C4-2B (cell line): ENCODE measurements at regions not wholly inside any gene's neighbourhood (a gene's known extent, or its start where the extent isn't known, plus 50 kb on each side); places are given as distances from the start of the nearest gene placed in this dataset.

ENCODE experiments used
- H3K27ac ChIP-seq: fragments of 450-650 bp; 2 replicates; pipeline ENCODE4 v1.5.1; 2017
- ZFX ChIP-seq: fragments of 450-650 bp; IDR thresholded peaks from 2 replicates; pipeline ENCODE4 v1.6.1; 2017
- TF ChIP-seq, protein P1 (sequence below): fragments of 450-650 bp; conservative IDR thresholded peaks from 2 replicates; pipeline ENCODE4 v1.5.1; 2017; ENCODE audit warnings: mild to moderate bottlenecking

DNA sequence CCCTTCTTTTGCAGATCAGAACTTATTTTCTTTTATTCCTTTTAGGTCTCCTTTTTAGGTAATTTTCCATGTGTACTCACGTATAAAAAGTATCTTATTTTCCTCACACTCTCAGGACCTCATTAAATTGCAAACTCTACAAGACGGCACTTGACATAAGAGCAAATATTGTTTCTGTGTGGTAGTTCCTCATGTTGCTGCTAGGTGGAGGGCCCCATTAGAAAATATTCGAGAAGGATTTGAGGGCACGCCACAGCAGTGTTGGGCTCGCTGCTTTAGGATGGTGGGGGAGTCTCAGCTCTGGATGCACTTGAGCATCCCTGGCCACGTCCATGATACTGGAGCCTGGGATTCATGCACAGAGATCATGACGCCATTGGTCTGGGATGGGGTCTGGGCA lies 64.9 kb upstream of the ZFP64 start:
- TF ChIP-seq, protein P1, sequence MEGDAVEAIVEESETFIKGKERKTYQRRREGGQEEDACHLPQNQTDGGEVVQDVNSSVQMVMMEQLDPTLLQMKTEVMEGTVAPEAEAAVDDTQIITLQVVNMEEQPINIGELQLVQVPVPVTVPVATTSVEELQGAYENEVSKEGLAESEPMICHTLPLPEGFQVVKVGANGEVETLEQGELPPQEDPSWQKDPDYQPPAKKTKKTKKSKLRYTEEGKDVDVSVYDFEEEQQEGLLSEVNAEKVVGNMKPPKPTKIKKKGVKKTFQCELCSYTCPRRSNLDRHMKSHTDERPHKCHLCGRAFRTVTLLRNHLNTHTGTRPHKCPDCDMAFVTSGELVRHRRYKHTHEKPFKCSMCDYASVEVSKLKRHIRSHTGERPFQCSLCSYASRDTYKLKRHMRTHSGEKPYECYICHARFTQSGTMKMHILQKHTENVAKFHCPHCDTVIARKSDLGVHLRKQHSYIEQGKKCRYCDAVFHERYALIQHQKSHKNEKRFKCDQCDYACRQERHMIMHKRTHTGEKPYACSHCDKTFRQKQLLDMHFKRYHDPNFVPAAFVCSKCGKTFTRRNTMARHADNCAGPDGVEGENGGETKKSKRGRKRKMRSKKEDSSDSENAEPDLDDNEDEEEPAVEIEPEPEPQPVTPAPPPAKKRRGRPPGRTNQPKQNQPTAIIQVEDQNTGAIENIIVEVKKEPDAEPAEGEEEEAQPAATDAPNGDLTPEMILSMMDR = 0 out of 2 replicates have a peak, but pooled peaks have one; percentile 4
- no peak for TF ChIP-seq ZFX
- H3K27ac ChIP-seq = no peak overlapping the region

DNA sequence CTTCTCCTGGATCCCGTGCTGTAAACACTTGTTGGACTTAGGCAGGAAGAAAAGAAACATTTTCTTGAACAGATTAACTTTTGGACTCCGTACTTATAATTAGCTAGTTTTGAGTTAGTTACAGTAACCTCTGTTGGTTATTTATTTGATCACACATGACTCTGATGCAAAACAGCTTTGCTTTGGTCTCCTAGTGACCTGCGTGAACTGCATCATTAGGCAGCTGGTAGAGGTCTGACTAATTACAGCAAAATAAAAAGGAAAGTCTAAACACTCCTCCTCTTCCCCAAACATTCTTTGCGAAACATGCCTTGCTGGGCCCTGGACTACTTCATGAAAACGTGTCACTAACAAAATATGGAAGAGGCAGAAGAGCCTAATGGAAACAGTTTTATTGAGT lies 61.1 kb upstream of the ZFP64 start:
- no peak for TF ChIP-seq ZFX
- TF ChIP-seq, protein P1 = no peak
- no peak overlapping the region for H3K27ac ChIP-seq

DNA sequence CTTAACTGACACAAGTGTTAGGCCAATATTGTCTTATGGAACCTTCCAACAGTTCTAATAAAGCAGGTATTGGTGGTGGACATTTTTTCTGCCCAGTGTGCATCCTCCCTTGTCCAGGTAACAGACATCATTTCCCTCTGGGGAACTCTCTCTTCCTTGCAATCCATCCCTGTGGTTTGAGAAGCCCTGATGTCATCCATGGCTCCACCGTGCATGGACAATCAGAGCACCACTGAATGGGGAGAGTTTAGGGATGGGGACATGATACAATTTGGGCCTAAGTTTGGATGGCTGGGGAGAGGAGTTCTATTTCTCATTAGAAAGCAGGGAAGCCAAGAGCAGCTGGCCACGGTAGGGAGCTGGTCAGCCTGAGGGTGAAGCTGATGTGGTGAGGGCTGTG lies 60.2 kb upstream of the ZFP64 start:
- no peak for TF ChIP-seq ZFX
- TF ChIP-seq, protein P1 = no peak
- no peak overlapping the region for H3K27ac ChIP-seq

DNA sequence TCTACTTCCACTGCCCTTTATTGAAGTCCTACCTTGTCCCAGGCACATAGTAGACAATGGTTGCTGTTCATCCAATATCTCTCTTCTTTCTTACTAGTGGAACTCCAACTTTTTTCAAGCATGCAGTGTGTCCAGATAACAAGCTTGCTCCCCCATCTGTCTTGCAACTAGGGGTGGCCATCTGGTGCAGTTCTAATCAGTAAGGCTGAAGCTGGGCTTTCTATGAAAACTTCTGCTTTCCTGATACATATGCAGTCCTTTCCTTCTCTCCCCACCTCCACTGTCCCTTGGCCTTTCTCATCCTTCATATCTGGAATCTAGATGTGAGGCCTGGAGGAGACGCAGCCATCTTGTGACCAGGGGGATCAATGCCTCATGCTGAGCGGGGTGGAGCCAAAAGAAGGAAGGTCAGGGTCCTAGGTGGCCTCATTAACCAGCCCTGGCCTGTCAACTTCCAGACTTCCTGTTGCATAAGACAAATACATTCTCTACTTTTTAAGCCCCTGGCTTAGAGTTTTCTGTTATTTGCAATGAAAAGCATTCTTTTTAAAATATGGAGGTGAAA lies 59.6 kb upstream of the ZFP64 start:
- no peak overlapping the region for H3K27ac ChIP-seq
- no peak for TF ChIP-seq ZFX

DNA sequence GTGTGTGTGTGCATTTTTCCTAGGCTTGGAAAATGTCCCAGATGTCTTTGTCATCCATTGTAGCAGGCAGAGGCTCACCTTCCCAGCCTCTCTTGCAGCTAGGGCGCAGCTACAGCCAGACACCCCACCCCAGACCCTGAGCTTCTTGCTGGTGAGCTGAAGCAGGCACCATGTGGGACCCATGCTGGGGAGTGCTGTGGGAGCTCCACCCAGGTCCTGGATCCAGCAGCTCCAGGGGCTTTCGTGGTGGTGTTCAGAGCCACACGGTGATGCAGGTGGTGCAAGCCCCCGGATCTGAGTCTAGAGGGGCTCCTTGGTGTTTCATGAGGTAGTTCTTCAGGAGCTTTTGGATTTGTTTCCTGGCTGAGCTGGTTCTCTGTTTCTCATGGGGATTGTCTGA lies 56.0 kb upstream of the ZFP64 start:
- TF ChIP-seq, protein P1 = no peak
- TF ChIP-seq ZFX = no peak
- no peak overlapping the region for H3K27ac ChIP-seq

DNA sequence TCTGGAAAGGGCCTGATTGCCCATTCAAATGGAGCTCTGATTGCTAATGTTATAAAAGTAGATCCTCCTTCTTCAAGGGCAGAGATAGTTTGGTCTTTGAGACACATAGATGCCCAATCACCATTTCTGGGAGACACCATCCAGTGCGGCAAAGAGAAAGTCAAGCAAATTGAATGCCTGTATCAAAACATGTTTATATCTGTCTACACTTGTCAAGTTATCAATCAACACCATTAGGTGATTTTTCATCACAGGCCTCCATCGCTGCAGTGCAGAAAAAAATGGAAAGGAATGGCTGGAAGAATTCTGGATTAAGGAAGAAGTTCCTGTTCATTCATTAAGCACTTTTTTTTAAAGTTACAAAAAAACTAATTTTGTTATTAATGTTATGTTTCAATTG lies 54.8 kb upstream of the ZFP64 start:
- no peak for TF ChIP-seq ZFX
- TF ChIP-seq, protein P1 = no peak

DNA sequence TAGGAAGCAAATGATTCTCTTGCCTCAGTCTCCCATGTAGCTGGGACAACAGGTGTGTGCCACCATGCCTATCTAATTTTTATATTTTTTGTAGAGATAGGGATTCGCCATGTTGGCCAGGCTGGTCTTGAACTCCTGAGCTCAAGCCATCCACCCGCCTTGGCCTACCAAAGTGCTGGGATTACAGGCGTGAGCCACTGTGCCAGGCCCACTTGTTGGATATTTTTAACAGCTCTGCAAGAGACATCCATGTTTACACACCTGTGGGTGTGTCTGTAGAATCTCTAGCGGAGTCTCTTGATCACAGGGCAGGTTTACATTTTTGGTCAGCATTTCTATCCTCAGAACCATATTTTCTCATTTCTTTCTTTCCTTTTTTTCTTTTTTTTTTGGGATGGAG lies 53.1 kb upstream of the ZFP64 start:
- H3K27ac ChIP-seq = no peak overlapping the region
- no peak for TF ChIP-seq ZFX
- TF ChIP-seq, protein P1 = no peak

More for the DNA sequence above, 54.8 kb upstream of the ZFP64 start:
- H3K27ac ChIP-seq = no peak overlapping the region
